Chondrocyte (in vitro differentiated cells): ENCODE measurements at regions not wholly inside any gene's neighbourhood (a gene's known extent, or its start where the extent isn't known, plus 50 kb on each side); places are given as distances from the start of the nearest gene placed in this dataset.
"Not testable (repeated sequence)": the region's sequence is repeated elsewhere in the genome, so short reads cannot be mapped to it uniquely, and the experiment has no call there.

ENCODE experiments used
- DNase-seq: peaks from one replicate; pipeline ENCODE4 v3.0.0; 2021; ENCODE audit warnings: mixed read lengths, low spot score
- H3K27ac Mint-ChIP-seq: one replicate; pipeline ENCODE4 v1.8.0; 2021; ENCODE audit warnings: mild to moderate bottlenecking, moderate library complexity, mixed read lengths; ENCODE audit not compliant: unreplicated experiment
- H3K27me3 Mint-ChIP-seq: 2 replicates; pipeline ENCODE4 v1.8.0; 2021; ENCODE audit warnings: low read depth, mixed read lengths
- H3K36me3 Mint-ChIP-seq: 2 replicates; pipeline ENCODE4 v1.8.0; 2021; ENCODE audit warnings: low read depth, mixed read lengths
- H3K4me1 Mint-ChIP-seq: 2 replicates; pipeline ENCODE4 v1.8.0; 2021; ENCODE audit warnings: low read depth, mild to moderate bottlenecking, mixed read lengths
- H3K4me3 Mint-ChIP-seq: one replicate; pipeline ENCODE4 v1.8.0; 2021; ENCODE audit warnings: mild to moderate bottlenecking, moderate library complexity, mixed read lengths; ENCODE audit not compliant: unreplicated experiment
- H3K9me3 Mint-ChIP-seq: 2 replicates; pipeline ENCODE4 v1.8.0; 2021; ENCODE audit warnings: low read depth, mixed read lengths
- TF ChIP-seq, protein P1 (sequence below): fragments of 200-600 bp; sonication (generic); IDR thresholded peaks from 2 replicates; pipeline ENCODE4 v1.5.0; 2021; ENCODE audit warnings: antibody characterized with exemption, mild to moderate bottlenecking, moderate library complexity

DNA sequence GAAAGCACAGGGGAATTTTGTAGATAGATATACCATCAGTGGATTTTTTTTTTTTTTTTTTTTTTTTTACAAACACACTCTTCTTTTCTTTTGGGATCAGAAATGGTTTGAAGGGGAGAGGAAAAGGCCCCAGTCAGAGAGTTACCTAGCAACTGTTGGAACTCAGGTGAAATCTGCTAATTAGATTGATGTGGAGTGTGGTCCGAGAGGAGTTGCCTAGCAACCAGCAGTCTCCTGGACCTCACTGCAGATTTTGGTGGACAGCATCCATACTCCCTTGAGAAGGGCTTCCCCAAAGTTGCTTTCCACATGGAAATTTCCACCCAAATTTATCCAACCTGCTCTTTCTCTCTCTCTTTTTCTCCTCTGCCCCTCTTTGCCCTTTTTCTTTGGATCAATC is 165.4 kb downstream of the UTP18 start:
- no peaks in the 10 kb centered on the region for H3K36me3 Mint-ChIP-seq

DNA sequence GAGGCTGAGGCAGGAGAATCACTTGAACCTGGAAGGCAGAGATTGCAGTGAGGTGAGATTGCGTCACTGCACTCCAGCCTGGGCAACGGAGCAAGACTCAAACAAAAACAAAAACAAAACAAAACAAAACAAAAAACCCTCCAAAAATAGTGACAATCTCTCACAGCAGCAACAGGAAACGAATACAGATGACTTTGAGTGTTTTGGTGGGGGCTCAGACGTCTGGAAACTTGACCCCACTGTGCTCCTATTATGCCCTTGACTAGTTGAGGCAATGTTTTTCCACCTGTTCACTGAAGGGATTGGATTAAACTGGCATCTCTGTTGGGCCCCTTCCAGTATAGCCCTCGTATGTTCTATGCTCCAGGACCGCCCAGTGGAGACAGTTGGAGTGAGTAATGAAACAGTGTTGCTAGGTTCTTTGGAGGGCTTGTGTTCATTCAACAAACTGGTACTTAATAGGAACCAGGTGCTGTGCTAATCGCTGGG is 167.0 kb downstream of the UTP18 start:
- Mint-ChIP-seq H3K4me1 (peaks cover 15% of the 10 kb centered on the region), H3K9me3 (peaks cover 6% of the 10 kb centered on the region), H3K4me3 (no peak overlapping the region), H3K27ac (no peak overlapping the region), H3K36me3 (no peaks in the 10 kb centered on the region), H3K27me3 (peaks cover 8% of the 10 kb centered on the region)
- TF ChIP-seq, protein P1, sequence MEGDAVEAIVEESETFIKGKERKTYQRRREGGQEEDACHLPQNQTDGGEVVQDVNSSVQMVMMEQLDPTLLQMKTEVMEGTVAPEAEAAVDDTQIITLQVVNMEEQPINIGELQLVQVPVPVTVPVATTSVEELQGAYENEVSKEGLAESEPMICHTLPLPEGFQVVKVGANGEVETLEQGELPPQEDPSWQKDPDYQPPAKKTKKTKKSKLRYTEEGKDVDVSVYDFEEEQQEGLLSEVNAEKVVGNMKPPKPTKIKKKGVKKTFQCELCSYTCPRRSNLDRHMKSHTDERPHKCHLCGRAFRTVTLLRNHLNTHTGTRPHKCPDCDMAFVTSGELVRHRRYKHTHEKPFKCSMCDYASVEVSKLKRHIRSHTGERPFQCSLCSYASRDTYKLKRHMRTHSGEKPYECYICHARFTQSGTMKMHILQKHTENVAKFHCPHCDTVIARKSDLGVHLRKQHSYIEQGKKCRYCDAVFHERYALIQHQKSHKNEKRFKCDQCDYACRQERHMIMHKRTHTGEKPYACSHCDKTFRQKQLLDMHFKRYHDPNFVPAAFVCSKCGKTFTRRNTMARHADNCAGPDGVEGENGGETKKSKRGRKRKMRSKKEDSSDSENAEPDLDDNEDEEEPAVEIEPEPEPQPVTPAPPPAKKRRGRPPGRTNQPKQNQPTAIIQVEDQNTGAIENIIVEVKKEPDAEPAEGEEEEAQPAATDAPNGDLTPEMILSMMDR = no peak
- DNase-seq = no peak

More for the DNA sequence above, 165.4 kb downstream of the UTP18 start:
- TF ChIP-seq, protein P1 = no peak
- peaks cover 15% of the 10 kb centered on the region for H3K4me1 Mint-ChIP-seq
- H3K9me3 Mint-ChIP-seq = peaks cover 6% of the 10 kb centered on the region
- no peak for DNase-seq
- no peak overlapping the region for H3K4me3 Mint-ChIP-seq
- peaks cover 11% of the 10 kb centered on the region for H3K27me3 Mint-ChIP-seq
- H3K27ac Mint-ChIP-seq = no peak overlapping the region

DNA sequence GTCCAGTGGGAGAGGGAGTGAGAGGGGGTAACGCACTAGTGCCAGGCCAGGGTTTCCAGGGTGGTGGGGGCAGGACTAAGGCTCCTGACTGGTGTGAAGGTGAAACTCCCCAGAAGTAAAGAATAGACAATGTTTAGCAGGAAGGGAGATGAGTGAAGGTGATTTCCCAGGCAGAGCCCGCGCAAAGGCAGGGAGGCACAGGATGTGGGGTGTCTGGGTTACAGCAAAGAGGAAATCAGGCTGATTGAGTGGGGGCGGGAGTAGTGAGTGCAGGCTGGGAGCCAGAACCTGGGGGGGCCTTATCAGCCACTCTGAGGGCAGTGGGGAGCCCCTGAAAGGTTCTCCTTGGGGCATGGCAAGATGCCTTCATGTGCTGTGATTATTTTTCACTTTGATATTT is 167.5 kb downstream of the UTP18 start:
- H3K27ac Mint-ChIP-seq = no peak overlapping the region

DNA sequence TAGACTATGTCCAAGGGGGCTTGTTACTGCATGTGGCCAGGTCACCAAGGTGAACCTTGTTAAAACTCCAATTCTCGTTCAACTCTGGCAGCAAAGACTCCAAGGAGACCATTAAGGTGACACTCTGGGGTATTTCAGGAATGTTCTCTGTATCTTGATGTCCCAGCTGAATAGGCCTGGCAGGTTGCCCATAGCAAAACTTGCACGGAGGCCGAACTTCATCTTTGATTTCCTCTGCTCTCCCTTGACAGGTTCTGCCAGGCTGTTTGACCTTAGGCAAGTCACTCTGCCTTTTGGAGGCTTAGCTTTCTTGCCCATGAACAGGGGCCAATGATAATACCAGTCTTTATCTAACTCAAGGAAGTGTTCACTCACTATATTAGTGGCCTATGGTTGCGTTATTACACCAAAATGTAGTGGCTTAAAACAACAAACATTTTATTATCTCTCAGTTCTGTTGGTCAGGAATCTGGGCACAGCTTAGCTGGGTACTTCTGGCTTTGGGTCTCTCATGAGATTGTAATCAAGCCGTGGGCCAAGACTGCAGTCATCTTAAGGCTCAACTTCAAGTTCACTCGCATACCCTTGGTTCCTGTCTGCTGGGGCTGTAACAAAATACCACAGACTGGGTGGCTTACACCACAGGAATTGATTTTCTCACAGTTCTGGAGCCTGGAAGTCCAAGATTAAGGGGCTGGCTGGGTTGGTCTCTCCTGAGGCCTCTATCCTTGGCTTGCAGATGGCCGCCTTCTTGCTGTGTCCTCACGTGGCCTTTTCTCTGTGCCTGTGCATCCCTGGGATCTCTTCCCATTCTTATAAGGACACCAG is 168.5 kb downstream of the UTP18 start:
- peaks cover 15% of the 10 kb centered on the region for H3K4me1 Mint-ChIP-seq
- H3K9me3 Mint-ChIP-seq = no peaks in the 10 kb centered on the region
- H3K27ac Mint-ChIP-seq = no peak overlapping the region
- H3K4me3 Mint-ChIP-seq = no peak overlapping the region
- TF ChIP-seq, protein P1 = no peak
- H3K36me3 Mint-ChIP-seq = no peaks in the 10 kb centered on the region
- DNase-seq = no peak
- peaks cover 8% of the 10 kb centered on the region for H3K27me3 Mint-ChIP-seq

More for the DNA sequence above, 167.5 kb downstream of the UTP18 start:
- DNase-seq = no peak
- H3K36me3 Mint-ChIP-seq = no peaks in the 10 kb centered on the region
- H3K4me1 Mint-ChIP-seq = peaks cover 15% of the 10 kb centered on the region
- H3K4me3 Mint-ChIP-seq = no peak overlapping the region
- TF ChIP-seq, protein P1 = no peak
- peaks cover 6% of the 10 kb centered on the region for H3K9me3 Mint-ChIP-seq
- H3K27me3 Mint-ChIP-seq = peaks cover 8% of the 10 kb centered on the region

DNA sequence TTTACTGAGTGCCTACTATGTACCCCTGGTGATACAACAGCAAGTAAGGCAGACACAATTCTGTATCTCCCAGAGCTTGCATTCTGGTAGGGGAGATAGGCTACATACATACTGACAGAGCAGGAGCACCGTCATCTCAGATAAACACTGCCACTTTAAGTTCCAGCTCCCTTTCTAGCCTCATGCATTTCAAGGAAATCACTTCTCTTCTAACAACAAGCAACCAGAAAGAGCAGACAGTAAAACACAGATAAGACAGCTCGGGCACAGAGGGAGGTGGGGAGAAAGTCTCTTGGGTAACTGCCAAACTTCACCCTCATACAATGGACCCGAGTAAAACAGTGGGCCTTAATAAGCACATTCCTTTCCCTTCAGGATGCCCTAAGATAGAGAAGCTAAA is 169.6 kb downstream of the UTP18 start:
- H3K36me3 Mint-ChIP-seq, H3K27me3 Mint-ChIP-seq, H3K27ac Mint-ChIP-seq, H3K4me3 Mint-ChIP-seq, DNase-seq, H3K9me3 Mint-ChIP-seq: not testable (repeated sequence)
- peaks cover 15% of the 10 kb centered on the region for H3K4me1 Mint-ChIP-seq
